A673 (cell line): ENCODE measurements at regions not wholly inside any gene's neighbourhood (a gene's known extent, or its start where the extent isn't known, plus 50 kb on each side); places are given as distances from the start of the nearest gene placed in this dataset.

Source experiments
- EZH2 ChIP-seq: fragments of 200-600 bp; sonication (generic); IDR thresholded peaks from 2 replicates; pipeline ENCODE4 v1.6.1; 2017; ENCODE audit warnings: borderline replicate concordance, low read depth, mild to moderate bottlenecking, mixed read lengths, antibody characterized with exemption, low read length; ENCODE audit not compliant: poor library complexity, severe bottlenecking
- TF ChIP-seq, protein P1 (sequence below): fragments of 300-800, 200-600 bp; sonication (generic); conservative IDR thresholded peaks from 2 replicates; pipeline ENCODE4 v1.5.1; 2017; ENCODE audit warnings: low read depth, mild to moderate bottlenecking, antibody characterized with exemption, low read length, moderate library complexity, mixed read lengths

DNA sequence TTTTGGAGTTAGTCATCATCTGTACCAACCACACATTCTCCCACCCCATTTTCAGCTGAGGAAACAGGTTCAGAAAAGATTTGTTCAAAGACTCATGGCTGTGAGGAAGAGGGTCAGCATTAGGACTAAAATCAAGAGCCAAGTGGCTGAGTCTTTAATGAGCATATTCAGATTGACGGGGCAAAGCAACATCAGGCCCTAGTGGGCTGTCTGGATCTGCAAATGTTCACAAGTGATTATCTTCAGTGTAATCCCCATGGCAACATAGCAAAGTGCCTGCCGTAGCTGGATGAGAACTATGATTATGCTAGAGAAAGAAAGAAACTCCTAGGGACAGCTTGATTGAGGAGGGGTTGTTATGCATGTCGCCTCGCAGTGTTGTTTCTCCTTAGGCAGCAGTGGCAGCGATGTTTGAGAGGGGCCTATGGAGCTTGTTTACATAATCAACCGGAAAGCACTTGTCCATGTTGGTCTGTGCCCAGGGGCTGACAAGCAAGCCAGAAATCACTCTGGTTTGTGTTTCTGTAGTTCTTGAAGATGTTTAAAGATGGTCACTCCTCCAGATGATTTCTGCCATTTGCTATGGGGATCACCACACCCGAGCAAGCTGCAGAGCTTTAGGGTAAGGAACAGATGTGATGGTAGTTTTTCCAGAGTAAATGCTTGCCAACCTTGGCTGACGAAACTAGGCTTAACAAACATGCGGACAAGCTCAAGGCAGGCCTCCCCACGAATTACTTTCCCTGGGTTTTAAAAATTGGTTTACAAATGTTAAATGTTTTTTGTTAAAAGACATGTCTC lies 124.3 kb upstream of the MLIP start:
- TF ChIP-seq, protein P1, sequence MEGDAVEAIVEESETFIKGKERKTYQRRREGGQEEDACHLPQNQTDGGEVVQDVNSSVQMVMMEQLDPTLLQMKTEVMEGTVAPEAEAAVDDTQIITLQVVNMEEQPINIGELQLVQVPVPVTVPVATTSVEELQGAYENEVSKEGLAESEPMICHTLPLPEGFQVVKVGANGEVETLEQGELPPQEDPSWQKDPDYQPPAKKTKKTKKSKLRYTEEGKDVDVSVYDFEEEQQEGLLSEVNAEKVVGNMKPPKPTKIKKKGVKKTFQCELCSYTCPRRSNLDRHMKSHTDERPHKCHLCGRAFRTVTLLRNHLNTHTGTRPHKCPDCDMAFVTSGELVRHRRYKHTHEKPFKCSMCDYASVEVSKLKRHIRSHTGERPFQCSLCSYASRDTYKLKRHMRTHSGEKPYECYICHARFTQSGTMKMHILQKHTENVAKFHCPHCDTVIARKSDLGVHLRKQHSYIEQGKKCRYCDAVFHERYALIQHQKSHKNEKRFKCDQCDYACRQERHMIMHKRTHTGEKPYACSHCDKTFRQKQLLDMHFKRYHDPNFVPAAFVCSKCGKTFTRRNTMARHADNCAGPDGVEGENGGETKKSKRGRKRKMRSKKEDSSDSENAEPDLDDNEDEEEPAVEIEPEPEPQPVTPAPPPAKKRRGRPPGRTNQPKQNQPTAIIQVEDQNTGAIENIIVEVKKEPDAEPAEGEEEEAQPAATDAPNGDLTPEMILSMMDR = no peak
- TF ChIP-seq EZH2 = no peak
